Mammary epithelial cell (primary cell): ENCODE measurements at regions not wholly inside any gene's neighbourhood (a gene's known extent, or its start where the extent isn't known, plus 50 kb on each side); places are given as distances from the start of the nearest gene placed in this dataset.

Source experiments
- CTCF ChIP-seq, 2 donors: IDR thresholded peaks in 1 of 2; conservative IDR thresholded peaks in 1 of 2; 2 replicates each; pipeline ENCODE4 v1.5.1; 2011 to 2012; ENCODE audit warnings: inconsistent platforms in 2 of 2, low read length in 2 of 2, mild to moderate bottlenecking in 2 of 2, control low read depth in 1 of 2, low read depth in 1 of 2; ENCODE audit not compliant: insufficient read depth in 1 of 2; ENCODE audit errors: extremely low read depth in 1 of 2
- EZH2 ChIP-seq: IDR thresholded peaks from 2 replicates; pipeline ENCODE4 v1.6.1; 2012; ENCODE audit warnings: low read length, inconsistent platforms, borderline replicate concordance

- no peak for TF ChIP-seq CTCF (conservative IDR thresholded peaks at IDR 0.05 in 1 of 2, IDR thresholded peaks at IDR 0.05 in 1 of 2; ENCODE audit: extremely low read depth in 1 of 2, insufficient read depth in 1 of 2, low read depth in 1 of 2, low read length in 2 of 2)
- TF ChIP-seq EZH2, result no peak
Measured at GRCh38 chr5:125487231-125487630, 740.8 kb upstream of the ZNF608 start.
